Right cardiac atrium (tissue), 5 donors: ENCODE measurements at regions not wholly inside any gene's neighbourhood (a gene's known extent, or its start where the extent isn't known, plus 50 kb on each side); places are given as distances from the start of the nearest gene placed in this dataset.
"Not testable (repeated sequence)": the region's sequence is repeated elsewhere in the genome, so short reads cannot be mapped to it uniquely, and the experiment has no call there.

Experiments used
- ATAC-seq, 2 donors: fragments of 200-7000 bp; cut with Tn5 transposase; one replicate each; pipeline versions ENCODE4 v1.8.0 to v1.9.1; 2020; ENCODE audit warnings: moderate library complexity in 2 of 2, mild to moderate bottlenecking in 1 of 2
- DNase-seq, 3 donors: peaks; one replicate each; pipeline ENCODE4 v3.0.0-alpha.2; 2020
- H3K27ac ChIP-seq: one replicate; pipeline ENCODE4 v1.5.1; 2013; ENCODE audit warnings: mild to moderate bottlenecking, low read length, control low read depth, moderate library complexity
- H3K27me3 ChIP-seq: one replicate; pipeline ENCODE4 v1.6.1; 2013; ENCODE audit not compliant: control insufficient read depth, insufficient read depth
- H3K4me1 ChIP-seq: one replicate; pipeline ENCODE4 v1.6.1; 2013; ENCODE audit warnings: low read length; ENCODE audit not compliant: control insufficient read depth, insufficient read depth
- H3K4me3 ChIP-seq: one replicate; pipeline ENCODE4 v1.5.1; 2013; ENCODE audit warnings: low read length, control low read depth
- H3K9me3 ChIP-seq: one replicate; pipeline ENCODE4 v1.6.1; 2013; ENCODE audit warnings: low read length; ENCODE audit not compliant: control insufficient read depth
- WGBS: extraction: QIAGEN DNeasy Blood & Tissue Kit; methylation state at CpG from one replicate; pipeline ENCODE4 v1.1.7; 2013; 5-methylcytosine and 5-hydroxymethylcytosine counted together
- intact Hi-C, 4 donors: fragments of 100-400 bp; cut with DNase I; formaldehyde crosslinking; loops; one replicate each; pipeline versions ENCODE4 v1.11.0 to v1.14.0; 2022 to 2023
- donor health status: healthy with polysubstance abuse.
- donor health status: DM: no; HTN: yes; CAD: no.
- donor health status: DM: no; HTN: no; CAD: no.
- donor health status: DM: no; HTN: yes; CAD: no; lungs with severe emphysema.
- donor health status: DM: yes; HTN: yes; CAD: no.

- H3K4me3 ChIP-seq, intact Hi-C loops, H3K27ac ChIP-seq, H3K9me3 ChIP-seq, H3K27me3 ChIP-seq, DNase-seq, H3K4me1 ChIP-seq, ATAC-seq: not testable (repeated sequence)
- WGBS = 86% methylated on average over 6 of the region's 6 CpGs
Observed at GRCh38 chr17:16857746-16858145, 114.2 kb downstream of the TNFRSF13B start.

- H3K27me3 ChIP-seq, H3K27ac ChIP-seq, H3K4me1 ChIP-seq, intact Hi-C loops, H3K9me3 ChIP-seq, ATAC-seq, H3K4me3 ChIP-seq, DNase-seq: not testable (repeated sequence)
- WGBS = 83% methylated on average over 3 of the region's 3 CpGs
Observed at GRCh38 chr17:16856846-16857245, 115.1 kb downstream of the TNFRSF13B start.

- H3K27ac ChIP-seq, H3K4me1 ChIP-seq, DNase-seq, H3K27me3 ChIP-seq, intact Hi-C loops, H3K9me3 ChIP-seq, H3K4me3 ChIP-seq, ATAC-seq: not testable (repeated sequence)
- 72% methylated on average over 12 of the region's 12 CpGs for WGBS
Observed at GRCh38 chr17:16856171-16856570, 115.7 kb downstream of the TNFRSF13B start.

GRCh38 chr17:16854636-16855035 lies 117.3 kb downstream of the TNFRSF13B start:
- 82% methylated on average over 5 of the region's 5 CpGs for WGBS
- H3K4me3 ChIP-seq, ATAC-seq, H3K27ac ChIP-seq, H3K4me1 ChIP-seq, DNase-seq, intact Hi-C loops, H3K27me3 ChIP-seq, H3K9me3 ChIP-seq: not testable (repeated sequence)

- H3K4me3 ChIP-seq = no peak overlapping the region
- WGBS = 85% methylated on average over 30 of the region's 30 CpGs
- intact Hi-C loops = no loop called here
- no peaks in the 10 kb centered on the region for H3K9me3 ChIP-seq
- ATAC-seq (no peak), DNase-seq (no peak)
- no peaks in the 10 kb centered on the region for H3K27me3 ChIP-seq
- H3K4me1 ChIP-seq = no peaks in the 10 kb centered on the region
- no peak overlapping the region for H3K27ac ChIP-seq
Observed at GRCh38 chr17:16853661-16854320, 118.1 kb downstream of the TNFRSF13B start.

DNA sequence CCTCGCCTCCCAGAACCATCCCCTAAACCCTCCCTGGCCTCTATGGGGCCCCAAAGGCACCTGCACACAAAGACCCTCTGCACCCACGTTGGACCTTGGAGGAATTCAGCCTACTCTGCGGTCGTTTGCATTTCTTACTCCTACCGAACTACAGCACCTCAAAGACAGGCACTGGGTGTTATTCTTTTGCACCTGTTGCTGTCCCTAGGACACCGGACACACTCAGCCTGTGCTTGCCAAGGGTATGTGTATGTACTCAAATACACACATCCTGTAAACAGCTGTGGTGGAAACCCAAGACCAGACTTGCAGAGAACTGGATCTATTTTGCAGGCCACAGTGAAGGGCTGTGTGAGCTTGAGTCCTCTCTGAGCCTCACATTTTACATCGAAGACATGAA lies 122.1 kb downstream of the TNFRSF13B start:
- H3K4me1 ChIP-seq, ATAC-seq, DNase-seq, H3K4me3 ChIP-seq, intact Hi-C loops, H3K27ac ChIP-seq, H3K9me3 ChIP-seq, H3K27me3 ChIP-seq: not testable (repeated sequence)
- 73% methylated on average over 6 of the region's 7 CpGs for WGBS

GRCh38 chr17:16848997-16849396 lies 122.9 kb downstream of the TNFRSF13B start:
- intact Hi-C loops, H3K4me1 ChIP-seq, H3K9me3 ChIP-seq, H3K27ac ChIP-seq, H3K4me3 ChIP-seq, ATAC-seq, H3K27me3 ChIP-seq, DNase-seq: not testable (repeated sequence)
- WGBS = 82% methylated on average over 9 of the region's 14 CpGs

GRCh38 chr17:16845098-16845497 lies 126.8 kb downstream of the TNFRSF13B start:
- H3K9me3 ChIP-seq, H3K4me3 ChIP-seq, H3K4me1 ChIP-seq, intact Hi-C loops, H3K27ac ChIP-seq, ATAC-seq, DNase-seq, H3K27me3 ChIP-seq: not testable (repeated sequence)
- 72% methylated on average over 2 of the region's 9 CpGs for WGBS

DNA sequence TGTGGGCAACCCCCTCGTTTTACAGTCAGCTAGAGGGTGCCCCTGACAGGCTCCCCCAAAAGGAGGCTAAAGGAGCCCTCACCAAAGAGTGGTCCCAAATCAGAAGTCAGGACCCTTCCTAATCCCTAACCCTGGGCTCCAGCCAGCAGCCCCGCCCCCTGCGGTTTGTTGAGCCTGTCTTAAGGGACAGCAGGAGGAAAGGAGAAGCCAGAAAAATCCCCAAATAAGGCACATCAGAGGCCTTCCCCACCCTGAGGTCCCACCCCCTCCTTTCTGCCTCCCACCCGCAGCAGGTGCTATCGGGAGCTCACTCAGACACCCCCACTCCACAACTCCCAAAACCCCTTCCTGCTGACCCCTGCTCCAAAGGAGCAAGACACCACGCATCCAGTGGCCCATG lies 127.2 kb downstream of the TNFRSF13B start:
- H3K27me3 ChIP-seq, ATAC-seq, intact Hi-C loops, DNase-seq, H3K4me1 ChIP-seq, H3K27ac ChIP-seq, H3K9me3 ChIP-seq, H3K4me3 ChIP-seq: not testable (repeated sequence)
- WGBS = 76% methylated on average over 3 of the region's 6 CpGs

- WGBS = 80% methylated on average over 6 of the region's 7 CpGs
- not testable (repeated sequence) for DNase-seq
Observed at GRCh38 chr17:16843511-16843910, 128.4 kb downstream of the TNFRSF13B start.

DNA sequence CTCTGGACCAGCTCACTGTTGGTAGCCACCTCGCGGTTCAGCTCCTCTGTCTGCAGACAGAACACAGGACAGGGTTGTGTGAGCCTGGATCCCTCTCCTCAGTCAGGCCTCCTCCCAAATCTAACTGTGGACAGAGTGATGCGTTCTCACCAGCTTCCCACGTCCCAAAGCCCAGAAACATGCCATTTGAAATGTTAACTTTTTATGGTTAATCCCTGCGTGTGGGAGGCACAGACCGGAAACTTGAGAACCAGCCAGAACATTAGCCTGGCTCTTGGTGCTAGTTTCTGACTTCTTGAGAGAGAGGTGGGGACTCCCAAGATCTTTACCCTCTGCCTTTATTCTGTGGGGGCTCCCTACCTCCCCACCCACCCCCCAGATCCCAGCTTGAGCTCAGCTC lies 129.6 kb downstream of the TNFRSF13B start:
- ATAC-seq, intact Hi-C loops, DNase-seq, H3K4me3 ChIP-seq, H3K4me1 ChIP-seq, H3K27ac ChIP-seq, H3K27me3 ChIP-seq, H3K9me3 ChIP-seq: not testable (repeated sequence)
- 41% methylated on average over 4 of the region's 6 CpGs for WGBS

More at GRCh38 chr17:16843511-16843910, 128.4 kb downstream of the TNFRSF13B start:
- H3K4me3 ChIP-seq, intact Hi-C loops, H3K4me1 ChIP-seq, H3K27me3 ChIP-seq, H3K27ac ChIP-seq, H3K9me3 ChIP-seq, ATAC-seq: not testable (repeated sequence)

GRCh38 chr17:16841896-16842295 lies 130.0 kb downstream of the TNFRSF13B start:
- H3K27ac ChIP-seq, intact Hi-C loops, H3K4me1 ChIP-seq, ATAC-seq, H3K9me3 ChIP-seq, H3K27me3 ChIP-seq, H3K4me3 ChIP-seq, DNase-seq: not testable (repeated sequence)
- 83% methylated on average over 3 of the region's 10 CpGs for WGBS
